HG02840 (cell line): ENCODE measurements at regions not wholly inside any gene's neighbourhood (a gene's known extent, or its start where the extent isn't known, plus 50 kb on each side); places are given as distances from the start of the nearest gene placed in this dataset.
"Not testable (repeated sequence)": the region's sequence is repeated elsewhere in the genome, so short reads cannot be mapped to it uniquely, and the experiment has no call there.

Experiments used
- ATAC-seq: cut with Tn5 transposase; IDR thresholded peaks from one replicate; pipeline ENCODE4 v1.9.1; 2021; ENCODE audit warnings: mild to moderate bottlenecking, moderate library complexity, moderate number of reproducible peaks; ENCODE audit not compliant: unreplicated experiment, low FRiP score

GRCh38 chr21:14688412-14688811 lies 142.3 kb upstream of the SAMSN1 start:
- ATAC-seq, result no peak

GRCh38 chr21:14687268-14687625 lies 141.1 kb upstream of the SAMSN1 start:
- peak; percentile 41 for ATAC-seq

GRCh38 chr21:14686466-14687267 lies 140.6 kb upstream of the SAMSN1 start:
- peak; percentile 51 for ATAC-seq

GRCh38 chr21:14685568-14685967 lies 139.5 kb upstream of the SAMSN1 start:
- ATAC-seq, result no peak

GRCh38 chr21:14684071-14684470 lies 138.0 kb upstream of the SAMSN1 start:
- no peak for ATAC-seq

GRCh38 chr21:14683063-14683462 lies 136.9 kb upstream of the SAMSN1 start:
- ATAC-seq, result no peak

- no peak for ATAC-seq
These were observed 133.0 kb upstream of the SAMSN1 start for GRCh38 chr21:14678973-14679574.

GRCh38 chr21:14677639-14678179 lies 131.6 kb upstream of the SAMSN1 start:
- no peak for ATAC-seq

GRCh38 chr21:14677013-14677412 lies 130.9 kb upstream of the SAMSN1 start:
- no peak for ATAC-seq

GRCh38 chr21:14675774-14676530 lies 129.8 kb upstream of the SAMSN1 start:
- peak; percentile 53 for ATAC-seq

- ATAC-seq, result no peak
These were observed 127.5 kb upstream of the SAMSN1 start for GRCh38 chr21:14673649-14674048.

GRCh38 chr21:14672466-14672865 lies 126.4 kb upstream of the SAMSN1 start:
- ATAC-seq, result no peak

GRCh38 chr21:14670409-14670808 lies 124.3 kb upstream of the SAMSN1 start:
- ATAC-seq, result no peak

GRCh38 chr21:14669092-14669491 lies 123.0 kb upstream of the SAMSN1 start:
- not testable (repeated sequence) for ATAC-seq

- no peak for ATAC-seq
These were observed 111.3 kb upstream of the SAMSN1 start for GRCh38 chr21:14657241-14658008.

- no peak for ATAC-seq
These were observed 100.8 kb upstream of the SAMSN1 start for GRCh38 chr21:14646893-14647292.

GRCh38 chr21:14645702-14646101 lies 99.6 kb upstream of the SAMSN1 start:
- no peak for ATAC-seq

GRCh38 chr21:14632359-14632758 lies 86.2 kb upstream of the SAMSN1 start:
- ATAC-seq, result no peak

GRCh38 chr21:14630556-14631069 lies 84.5 kb upstream of the SAMSN1 start:
- ATAC-seq, result no peak

GRCh38 chr21:14629461-14629860 lies 83.3 kb upstream of the SAMSN1 start:
- no peak for ATAC-seq
